Stomach smooth muscle (tissue), 2 donors: ENCODE measurements at regions not wholly inside any gene's neighbourhood (a gene's known extent, or its start where the extent isn't known, plus 50 kb on each side); places are given as distances from the start of the nearest gene placed in this dataset.
"Not testable (repeated sequence)": the region's sequence is repeated elsewhere in the genome, so short reads cannot be mapped to it uniquely, and the experiment has no call there.

Experiments
- H3K27ac ChIP-seq: one replicate; pipeline ENCODE4 v1.7.0; 2013; ENCODE audit warnings: mild to moderate bottlenecking, low read length, inconsistent platforms
- H3K27me3 ChIP-seq, 2 donors: one replicate each; pipeline ENCODE4 v1.7.0; 2013; ENCODE audit warnings: low read length in 2 of 2; ENCODE audit not compliant: insufficient read depth in 2 of 2, control insufficient read depth in 1 of 2
- H3K36me3 ChIP-seq, 2 donors: one replicate each; pipeline ENCODE4 v1.7.0; 2013; ENCODE audit warnings: low read length in 2 of 2; ENCODE audit not compliant: control insufficient read depth in 2 of 2, insufficient read depth in 2 of 2
- H3K4me1 ChIP-seq: one replicate; pipeline ENCODE4 v1.7.0; 2013; ENCODE audit warnings: low read length; ENCODE audit not compliant: control insufficient read depth, insufficient read depth
- H3K4me3 ChIP-seq, 2 donors: one replicate each; pipeline ENCODE4 v1.7.0; 2013; ENCODE audit warnings: low read length in 2 of 2
- H3K9ac ChIP-seq, 2 donors: one replicate each; pipeline ENCODE4 v1.7.0; 2013; ENCODE audit warnings: low read length in 2 of 2, mild to moderate bottlenecking in 1 of 2
- H3K9me3 ChIP-seq, 2 donors: one replicate each; pipeline ENCODE4 v1.7.0; 2013; ENCODE audit warnings: low read length in 2 of 2; ENCODE audit not compliant: control insufficient read depth in 2 of 2
- donor health status: healthy.
- donor health status: Pancreatic carcinoma.

DNA sequence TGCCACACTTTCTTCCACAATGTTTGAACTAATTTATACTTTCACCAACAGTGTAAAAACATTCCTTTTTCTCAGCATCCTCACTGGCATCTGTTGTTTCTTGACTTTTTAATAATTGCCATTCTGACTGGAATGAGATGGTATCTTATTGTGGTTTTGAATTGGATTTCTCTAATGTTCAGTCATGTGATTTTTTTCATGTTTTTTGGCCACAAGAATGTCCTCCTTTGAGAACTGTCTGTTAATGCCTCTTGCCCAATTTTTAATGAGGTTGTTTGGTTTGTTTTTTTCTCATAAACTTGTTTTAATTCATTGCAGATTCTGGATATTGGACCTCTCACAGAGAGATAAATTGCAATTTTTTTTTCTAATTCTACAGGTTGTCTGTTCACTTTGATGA is 1195.2 kb downstream of the TECRL start:
- Histone ChIP-seq H3K36me3 (no peaks in the 10 kb centered on the region), H3K4me3 (no peak overlapping the region)

DNA sequence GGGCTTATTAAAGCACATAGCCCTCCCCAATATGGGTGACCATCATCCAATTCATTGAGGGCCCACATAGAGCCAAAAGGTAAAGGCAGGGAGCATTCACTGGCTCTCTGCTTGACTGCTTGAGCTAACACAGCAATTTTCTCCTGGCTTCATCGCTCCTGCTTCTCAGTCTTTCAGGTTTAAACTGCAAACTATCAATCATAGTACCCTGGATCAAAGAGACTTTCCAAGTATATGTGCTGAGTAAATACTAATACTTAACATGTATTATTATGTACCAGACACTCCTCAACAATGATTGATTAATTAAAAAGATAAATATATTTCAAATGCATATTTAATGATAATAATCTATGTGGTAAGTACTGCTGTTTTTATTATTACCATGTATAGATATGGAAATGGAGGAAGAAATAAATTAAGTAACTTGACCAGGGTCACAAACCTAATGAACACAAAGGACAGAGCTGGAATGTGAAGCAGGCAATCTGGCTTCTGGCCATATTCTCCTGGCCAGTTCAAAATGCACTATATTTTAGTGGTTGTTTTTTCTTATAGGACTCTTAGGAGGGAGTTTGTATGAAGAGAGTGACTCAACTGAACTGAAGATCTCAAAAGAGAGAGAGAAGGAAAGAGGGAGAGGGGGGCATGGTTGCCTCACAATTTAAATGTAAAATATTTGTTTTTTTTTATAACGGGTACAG is 1197.3 kb downstream of the TECRL start:
- Histone ChIP-seq H3K9ac (no peak overlapping the region), H3K27ac (no peak overlapping the region), H3K9me3 (no peaks in the 10 kb centered on the region), H3K27me3 (no peaks in the 10 kb centered on the region), H3K4me1 (no peaks in the 10 kb centered on the region), H3K36me3 (no peaks in the 10 kb centered on the region), H3K4me3 (no peak overlapping the region)

More for the DNA sequence above, 1195.2 kb downstream of the TECRL start:
- H3K27me3 ChIP-seq = no peaks in the 10 kb centered on the region
- no peak overlapping the region for H3K9ac ChIP-seq
- peaks cover 0 to 3% of the 10 kb centered on the region in 2 donors for H3K9me3 ChIP-seq
- no peak overlapping the region for H3K27ac ChIP-seq
- H3K4me1 ChIP-seq = no peaks in the 10 kb centered on the region

DNA sequence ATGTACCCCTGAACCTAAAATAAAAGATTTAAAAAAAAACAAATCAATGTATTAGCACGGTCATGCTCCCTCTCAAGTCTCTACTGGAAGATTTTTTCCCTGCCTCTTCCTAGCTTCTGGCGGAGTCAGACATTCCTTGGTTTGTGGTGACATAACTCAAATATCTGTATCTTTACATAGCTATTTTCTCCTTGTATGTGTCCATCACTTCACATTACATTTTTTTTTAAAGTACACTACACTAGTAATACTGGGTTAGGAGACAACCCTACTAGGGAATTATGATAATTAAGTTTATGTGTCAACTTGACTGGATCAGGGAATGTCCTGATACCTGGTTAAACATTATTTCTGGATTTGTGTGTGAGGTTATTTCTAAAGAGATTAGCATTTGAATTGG is 1197.9 kb downstream of the TECRL start:
- Histone ChIP-seq H3K4me1 (no peaks in the 10 kb centered on the region), H3K4me3 (no peak overlapping the region), H3K36me3 (no peaks in the 10 kb centered on the region), H3K9me3 (no peaks in the 10 kb centered on the region), H3K27ac (no peak overlapping the region), H3K27me3 (no peaks in the 10 kb centered on the region), H3K9ac (no peak overlapping the region)

DNA sequence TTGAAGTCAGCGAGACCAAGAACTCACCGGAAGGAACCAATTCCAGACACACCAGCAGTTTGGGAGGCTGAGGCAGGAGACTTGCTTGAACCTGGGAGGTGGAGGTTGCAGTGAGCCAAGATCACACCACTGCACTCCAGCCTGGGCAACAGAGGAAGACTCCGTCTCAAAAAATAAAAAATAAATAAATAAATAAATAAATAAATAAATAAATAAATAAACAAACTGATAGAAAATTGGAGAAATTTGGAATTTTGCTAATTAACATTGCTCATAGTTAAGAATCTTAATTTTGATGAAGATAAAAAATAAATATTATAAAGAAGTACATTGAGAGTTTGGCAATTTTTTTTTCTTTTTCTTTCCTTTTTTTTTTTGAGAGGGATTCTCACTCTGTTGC is 1216.2 kb downstream of the TECRL start:
- not testable (repeated sequence) for H3K27me3 ChIP-seq, H3K4me1 ChIP-seq, H3K36me3 ChIP-seq, H3K4me3 ChIP-seq, H3K9ac ChIP-seq, H3K9me3 ChIP-seq, H3K27ac ChIP-seq

DNA sequence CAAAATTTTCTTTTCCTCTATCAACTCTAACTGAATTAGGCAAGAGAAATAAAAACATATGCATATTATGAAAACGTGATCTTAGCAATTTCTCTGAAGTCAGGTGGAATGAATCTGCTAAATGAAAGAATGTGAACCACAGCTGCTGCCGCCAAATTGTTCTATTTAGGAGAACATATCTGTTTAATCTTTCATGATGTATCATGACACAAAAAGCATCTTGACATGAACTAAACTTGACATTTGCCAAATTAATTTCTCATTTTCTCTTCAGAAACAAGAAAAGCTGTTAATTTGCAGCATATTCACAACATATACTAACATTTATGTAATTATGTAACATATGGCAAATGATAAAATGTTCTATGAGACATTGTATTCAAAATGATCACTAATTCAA is 1237.9 kb downstream of the TECRL start:
- H3K36me3 ChIP-seq = no peaks in the 10 kb centered on the region
- no peak overlapping the region for H3K9ac ChIP-seq
- no peaks in the 10 kb centered on the region for H3K27me3 ChIP-seq
- H3K27ac ChIP-seq = no peak overlapping the region
- H3K4me1 ChIP-seq = no peaks in the 10 kb centered on the region
- no peak overlapping the region for H3K4me3 ChIP-seq
- no peaks in the 10 kb centered on the region for H3K9me3 ChIP-seq

DNA sequence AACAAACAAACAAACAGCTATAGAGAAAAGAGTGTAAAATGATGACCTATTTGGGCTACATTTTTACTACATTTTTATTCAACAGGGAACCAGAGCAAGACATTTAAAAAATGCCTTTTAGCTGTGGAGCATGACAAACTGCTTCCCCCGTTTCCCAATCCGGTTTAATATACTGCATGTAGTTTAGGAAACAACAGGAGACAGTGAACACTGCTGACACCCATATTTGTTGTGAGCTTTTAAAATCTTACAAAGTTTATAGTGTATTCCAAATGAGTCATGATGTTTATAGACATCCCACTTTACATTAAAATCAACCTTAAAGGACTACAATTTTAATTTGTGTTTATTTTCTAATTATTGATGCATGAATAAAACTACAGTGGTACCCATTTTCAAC is 1238.3 kb downstream of the TECRL start:
- Histone ChIP-seq H3K9ac (no peak overlapping the region), H3K36me3 (no peaks in the 10 kb centered on the region), H3K27me3 (no peaks in the 10 kb centered on the region), H3K9me3 (no peaks in the 10 kb centered on the region), H3K4me3 (no peak overlapping the region), H3K27ac (no peak overlapping the region), H3K4me1 (no peaks in the 10 kb centered on the region)

DNA sequence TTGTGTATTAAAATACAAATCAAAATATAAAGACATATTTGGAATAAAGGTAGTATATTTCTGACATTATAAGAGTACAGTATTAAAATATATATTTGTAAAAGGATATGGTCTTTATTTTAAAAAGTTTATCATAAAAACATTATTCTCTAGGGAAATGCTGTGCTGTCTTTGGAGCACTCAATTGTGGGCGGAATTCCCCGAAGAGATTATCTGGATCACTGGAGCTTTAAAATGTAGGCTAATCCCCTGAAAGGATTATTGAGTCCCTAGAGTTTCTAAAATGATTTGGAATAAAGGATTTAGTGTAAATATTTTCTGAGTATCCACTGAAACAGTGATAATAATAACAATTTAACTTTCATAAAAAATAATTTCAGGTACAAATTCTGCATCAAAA is 1239.4 kb downstream of the TECRL start:
- no peaks in the 10 kb centered on the region for H3K9me3 ChIP-seq
- no peaks in the 10 kb centered on the region for H3K27me3 ChIP-seq
- no peak overlapping the region for H3K4me3 ChIP-seq
- no peak overlapping the region for H3K27ac ChIP-seq
- no peaks in the 10 kb centered on the region for H3K36me3 ChIP-seq
- no peaks in the 10 kb centered on the region for H3K4me1 ChIP-seq
- H3K9ac ChIP-seq = no peak overlapping the region

DNA sequence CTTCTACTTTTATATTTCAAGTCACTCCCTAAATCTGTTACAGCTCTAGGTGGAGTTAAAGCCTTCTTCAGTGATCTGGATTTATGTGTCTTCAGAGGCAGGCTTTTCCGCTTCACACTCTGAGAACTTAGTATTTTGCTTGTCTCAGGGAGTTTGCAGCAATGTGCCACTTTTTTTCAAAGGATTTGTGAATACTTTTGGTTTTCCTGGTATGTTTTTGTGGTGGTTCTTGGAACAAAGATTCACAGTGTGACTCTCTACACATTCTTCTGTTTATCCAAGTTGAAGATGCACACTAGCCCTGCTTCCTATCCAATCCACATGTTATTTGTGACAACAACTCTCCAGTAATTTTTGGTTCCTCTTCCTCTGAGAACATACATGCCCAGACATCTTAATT is 1253.7 kb downstream of the TECRL start:
- no peaks in the 10 kb centered on the region for H3K36me3 ChIP-seq
- no peak overlapping the region for H3K4me3 ChIP-seq
- no peaks in the 10 kb centered on the region for H3K4me1 ChIP-seq
- H3K9ac ChIP-seq = no peak overlapping the region
- no peaks in the 10 kb centered on the region for H3K27me3 ChIP-seq
- peaks cover 0 to 2% of the 10 kb centered on the region in 2 donors for H3K9me3 ChIP-seq
- H3K27ac ChIP-seq = no peak overlapping the region

DNA sequence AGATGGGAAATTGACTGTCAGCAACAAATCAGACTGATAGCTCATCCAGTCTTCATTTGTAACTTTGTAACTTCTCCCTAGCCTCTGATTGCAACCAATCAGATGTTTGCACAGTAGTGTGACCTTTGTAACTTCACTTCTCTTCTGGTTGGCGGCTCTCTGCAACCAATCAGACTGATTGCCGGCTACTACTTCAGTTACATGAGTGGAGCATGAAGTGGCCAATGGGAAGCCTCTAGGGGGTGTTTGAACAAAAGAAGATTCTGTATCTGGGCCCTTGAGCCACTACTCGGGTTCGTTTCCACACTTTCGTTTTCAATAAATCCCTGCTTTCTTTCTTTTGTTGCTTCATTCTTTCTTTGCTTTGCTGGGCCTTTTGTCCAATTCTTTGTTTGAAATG is 1285.8 kb downstream of the TECRL start:
- Histone ChIP-seq H3K4me3 (no peak overlapping the region), H3K36me3 (no peaks in the 10 kb centered on the region), H3K4me1 (no peaks in the 10 kb centered on the region), H3K27ac (no peak overlapping the region), H3K9me3 (no peaks in the 10 kb centered on the region), H3K9ac (no peak overlapping the region), H3K27me3 (no peaks in the 10 kb centered on the region)

DNA sequence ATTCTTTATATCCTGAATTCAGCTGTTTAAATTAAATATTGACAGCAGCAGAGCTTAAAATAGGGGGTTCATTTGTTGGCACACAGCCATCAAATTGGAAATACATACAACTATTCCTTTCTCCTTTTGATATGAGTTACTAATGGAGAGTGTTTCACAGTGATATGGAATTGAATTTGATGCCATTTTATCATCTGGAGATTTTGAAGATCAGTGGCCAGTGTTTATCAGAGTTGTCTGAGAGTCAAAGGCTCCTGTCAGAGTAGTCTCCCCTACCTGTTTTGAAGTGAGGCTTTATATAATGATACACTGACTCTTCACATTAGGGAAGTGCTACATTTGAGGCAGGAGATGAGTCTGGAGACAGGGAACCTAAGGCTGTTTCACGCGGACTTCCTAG is 1286.3 kb downstream of the TECRL start:
- Histone ChIP-seq H3K9ac (no peak overlapping the region), H3K36me3 (no peaks in the 10 kb centered on the region), H3K9me3 (no peaks in the 10 kb centered on the region), H3K4me1 (no peaks in the 10 kb centered on the region), H3K27ac (no peak overlapping the region), H3K27me3 (no peaks in the 10 kb centered on the region), H3K4me3 (no peak overlapping the region)

DNA sequence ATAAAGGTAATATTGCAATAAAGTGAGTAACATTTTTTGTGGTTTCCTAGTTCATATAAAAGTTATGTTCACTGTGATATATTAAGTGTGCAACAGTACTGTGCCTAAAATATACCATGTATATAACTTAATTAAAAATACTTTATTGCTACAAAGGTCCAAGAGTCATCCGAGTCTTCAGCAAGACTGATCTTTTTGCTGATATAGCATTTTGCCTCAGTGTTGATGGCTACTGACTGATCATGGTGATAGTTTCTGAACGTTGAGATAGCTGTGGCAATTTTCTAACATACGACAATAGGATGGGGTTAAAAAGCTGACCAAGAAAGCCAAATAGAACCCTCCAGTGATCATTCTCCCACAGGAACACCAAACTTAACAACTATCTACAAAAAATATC is 1302.7 kb downstream of the TECRL start:
- no peaks in the 10 kb centered on the region for H3K36me3 ChIP-seq
- H3K27ac ChIP-seq = no peak overlapping the region
- no peaks in the 10 kb centered on the region for H3K4me1 ChIP-seq
- no peak overlapping the region for H3K4me3 ChIP-seq
- H3K27me3 ChIP-seq = no peaks in the 10 kb centered on the region
- no peaks in the 10 kb centered on the region for H3K9me3 ChIP-seq
- H3K9ac ChIP-seq = no peak overlapping the region
